Adrenal gland (tissue), 9 donors: ENCODE measurements at regions not wholly inside any gene's neighbourhood (a gene's known extent, or its start where the extent isn't known, plus 50 kb on each side); places are given as distances from the start of the nearest gene placed in this dataset.

Source experiments
- DNase-seq, 7 donors: peaks; one replicate each; pipeline ENCODE4 v3.0.0-alpha.2; 2019 to 2020
- H3K27ac ChIP-seq, 5 donors: fragments of 200-600 bp; sonication (generic) in 4 of 5; 1 replicate in 3 of 5; 2 replicates in 2 of 5; pipeline versions ENCODE4 v1.5.1 to v1.8.0; 2016 to 2020; ENCODE audit warnings: mild to moderate bottlenecking in 1 of 5
- H3K27me3 ChIP-seq: fragments of 200-600 bp; 2 replicates; pipeline ENCODE4 v1.8.0; 2021
- H3K36me3 ChIP-seq, 2 donors: fragments of 200-600 bp; replicated peaks in 1 of 2; 1 replicate in 1 of 2; 2 replicates in 1 of 2; pipeline versions ENCODE4 v1.5.1 to v1.8.0; 2018 to 2022
- H3K4me1 ChIP-seq, 2 donors: fragments of 200-600 bp; replicated peaks in 1 of 2; 1 replicate in 1 of 2; 2 replicates in 1 of 2; pipeline versions ENCODE4 v1.5.1 to v1.8.0; 2018 to 2021
- H3K4me3 ChIP-seq, 4 donors: fragments of 200-600 bp; sonication (generic) in 3 of 4; one replicate each; pipeline ENCODE4 v1.5.1; 2016 to 2018
- H3K9me3 ChIP-seq, 3 donors: fragments of 200-600 bp; sonication (generic) in 1 of 3; replicated peaks in 1 of 3; 1 replicate in 2 of 3; 2 replicates in 1 of 3; pipeline versions ENCODE4 v1.5.1 to v1.8.0; 2016 to 2021
- POLR2A ChIP-seq, 2 donors: fragments of 450-650 bp; IDR thresholded peaks; one replicate each; pipeline ENCODE4 v1.6.1; 2017; ENCODE audit warnings: antibody characterized with exemption in 2 of 2, mild to moderate bottlenecking in 2 of 2, moderate library complexity in 1 of 2
- WGBS, 4 donors: extraction: QIAGEN DNeasy Blood & Tissue Kit in 2 of 4; methylation state at CpG; one replicate each; pipeline versions ENCODE4 v1.1.5 to v1.1.7; 2013 to 2017; 5-methylcytosine and 5-hydroxymethylcytosine counted together
- intact Hi-C, 2 donors: fragments of 100-400 bp; cut with DNase I; formaldehyde crosslinking; loops; one replicate each; pipeline versions ENCODE4 v1.14.1 to v1.15.0; 2022 to 2023
- TF ChIP-seq, protein P1 (sequence below), 6 experiments: fragments of 450-650 bp in 4 of 6; fragments of 200-600 bp in 2 of 6; sonication (generic) in 1 of 6; IDR thresholded peaks; 1 replicate in 5 of 6; 2 replicates in 1 of 6; pipeline versions ENCODE4 v1.5.1 to v1.8.0; 2016 to 2021; ENCODE audit warnings: antibody characterized with exemption in 6 of 6, mild to moderate bottlenecking in 2 of 6, moderate library complexity in 1 of 6
- donor health status: healthy with polysubstance abuse.
- donor health status: Bipolar disorder and iron deficiency.
- donor health status: DM: yes; HTN: yes; CAD: no.
- donor health status: DM: no; HTN: no; CAD: no.
- donor health status: DM: no; HTN: no; CAD: no.

DNA sequence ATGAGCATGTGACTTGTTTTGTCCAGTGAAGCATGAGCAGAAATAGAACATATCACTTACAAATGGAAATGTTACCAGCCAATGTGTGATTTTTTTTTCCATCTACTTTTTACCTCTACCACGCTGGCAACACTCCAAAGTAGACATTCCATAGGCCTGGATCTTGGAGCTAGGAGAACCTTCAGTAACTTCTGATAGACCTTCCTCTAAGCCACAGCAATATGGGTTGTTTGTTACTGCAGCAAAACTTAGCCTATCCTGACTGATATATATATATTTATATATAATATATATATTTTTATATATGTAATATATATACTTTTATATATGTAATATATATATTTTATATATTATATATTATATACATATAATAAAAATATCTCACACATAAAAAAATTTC is 284.4 kb upstream of the XYLT1 start:
- 83 to 95% (median 84%) methylated on average over 1 of the region's 1 CpG for WGBS, 4 donors
- no peaks in the 10 kb centered on the region for H3K27me3 ChIP-seq
- no peak for TF ChIP-seq POLR2A (IDR thresholded peaks at IDR 0.05)
- TF ChIP-seq, protein P1, sequence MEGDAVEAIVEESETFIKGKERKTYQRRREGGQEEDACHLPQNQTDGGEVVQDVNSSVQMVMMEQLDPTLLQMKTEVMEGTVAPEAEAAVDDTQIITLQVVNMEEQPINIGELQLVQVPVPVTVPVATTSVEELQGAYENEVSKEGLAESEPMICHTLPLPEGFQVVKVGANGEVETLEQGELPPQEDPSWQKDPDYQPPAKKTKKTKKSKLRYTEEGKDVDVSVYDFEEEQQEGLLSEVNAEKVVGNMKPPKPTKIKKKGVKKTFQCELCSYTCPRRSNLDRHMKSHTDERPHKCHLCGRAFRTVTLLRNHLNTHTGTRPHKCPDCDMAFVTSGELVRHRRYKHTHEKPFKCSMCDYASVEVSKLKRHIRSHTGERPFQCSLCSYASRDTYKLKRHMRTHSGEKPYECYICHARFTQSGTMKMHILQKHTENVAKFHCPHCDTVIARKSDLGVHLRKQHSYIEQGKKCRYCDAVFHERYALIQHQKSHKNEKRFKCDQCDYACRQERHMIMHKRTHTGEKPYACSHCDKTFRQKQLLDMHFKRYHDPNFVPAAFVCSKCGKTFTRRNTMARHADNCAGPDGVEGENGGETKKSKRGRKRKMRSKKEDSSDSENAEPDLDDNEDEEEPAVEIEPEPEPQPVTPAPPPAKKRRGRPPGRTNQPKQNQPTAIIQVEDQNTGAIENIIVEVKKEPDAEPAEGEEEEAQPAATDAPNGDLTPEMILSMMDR (IDR thresholded peaks at IDR 0.05) = no peak
- H3K9me3 ChIP-seq = no peaks in the 10 kb centered on the region
- intact Hi-C loops = no loop called here
- no peak overlapping the region for H3K4me3 ChIP-seq
- no peaks in the 10 kb centered on the region for H3K36me3 ChIP-seq
- H3K27ac ChIP-seq = no peak overlapping the region
- no peaks in the 10 kb centered on the region for H3K4me1 ChIP-seq
- DNase-seq = no peak

- intact Hi-C loops = no loop called here
- Histone ChIP-seq H3K27ac (no peak overlapping the region), H3K4me3 (no peak overlapping the region), H3K4me1 (no peaks in the 10 kb centered on the region), H3K36me3 (no peaks in the 10 kb centered on the region), H3K27me3 (no peaks in the 10 kb centered on the region), H3K9me3 (no peaks in the 10 kb centered on the region)
- no peak for DNase-seq
- WGBS, 4 donors = 70 to 81% (median 74%) methylated on average over 5 to 6 of the region's 6 CpGs
- TF ChIP-seq, protein P1 (IDR thresholded peaks at IDR 0.05) = no peak
- TF ChIP-seq POLR2A (IDR thresholded peaks at IDR 0.05) = no peak
These were observed 282.7 kb upstream of the XYLT1 start for GRCh38 chr16:17753434-17753833.

DNA sequence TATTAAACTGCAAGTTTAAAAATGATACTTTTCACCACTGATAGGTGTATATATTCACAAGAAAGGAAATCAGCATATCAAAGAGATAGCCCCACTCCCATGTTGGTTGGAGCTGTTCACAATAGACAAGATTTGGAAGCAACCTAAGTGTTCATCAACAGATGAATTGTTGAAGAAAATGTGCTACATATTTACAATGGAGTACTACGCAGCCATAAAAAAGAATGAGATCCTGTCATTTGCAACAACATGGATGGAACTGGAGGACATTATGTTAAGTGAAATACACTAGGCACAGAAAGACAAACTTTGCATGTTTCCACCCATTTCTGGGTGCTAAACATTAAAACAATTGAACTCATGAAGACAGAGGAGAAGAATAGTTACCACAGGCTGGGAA is 278.9 kb upstream of the XYLT1 start:
- Histone ChIP-seq H3K4me1 (no peaks in the 10 kb centered on the region), H3K4me3 (no peak overlapping the region), H3K9me3 (no peaks in the 10 kb centered on the region), H3K27ac (no peak overlapping the region), H3K36me3 (no peaks in the 10 kb centered on the region), H3K27me3 (peaks cover 6% of the 10 kb centered on the region)
- DNase-seq = no peak
- WGBS, 4 donors = 88 to 100% (median 95%) methylated on average over 1 of the region's 1 CpG
- no peak for TF ChIP-seq POLR2A (IDR thresholded peaks at IDR 0.05)
- TF ChIP-seq, protein P1 (IDR thresholded peaks at IDR 0.05) = no peak
- intact Hi-C loops = no loop called here

GRCh38 chr16:17748044-17748719 is 277.4 kb upstream of the XYLT1 start:
- Histone ChIP-seq H3K27ac (no peak overlapping the region), H3K27me3 (peaks cover 13% of the 10 kb centered on the region), H3K36me3 (no peaks in the 10 kb centered on the region), H3K4me3 (no peak overlapping the region), H3K4me1 (no peaks in the 10 kb centered on the region), H3K9me3 (no peaks in the 10 kb centered on the region)
- 45 to 50% (median 46%) methylated on average over 8 to 11 of the region's 11 CpGs for WGBS, 4 donors
- no peak for DNase-seq
- TF ChIP-seq, protein P1 (IDR thresholded peaks at IDR 0.05) = no peak
- TF ChIP-seq POLR2A (IDR thresholded peaks at IDR 0.05) = no peak
- intact Hi-C loops = no loop called here
